NCI-H510A treated with DMSO at 0.1 percent for 48 hours (cell line): ENCODE measurements at regions not wholly inside any gene's neighbourhood (a gene's known extent, or its start where the extent isn't known, plus 50 kb on each side); places are given as distances from the start of the nearest gene placed in this dataset.

Source experiments
- DNase-seq: peaks from one replicate; lab custom pipeline; 2025; lab: John Stamatoyannopoulos, UW

DNA sequence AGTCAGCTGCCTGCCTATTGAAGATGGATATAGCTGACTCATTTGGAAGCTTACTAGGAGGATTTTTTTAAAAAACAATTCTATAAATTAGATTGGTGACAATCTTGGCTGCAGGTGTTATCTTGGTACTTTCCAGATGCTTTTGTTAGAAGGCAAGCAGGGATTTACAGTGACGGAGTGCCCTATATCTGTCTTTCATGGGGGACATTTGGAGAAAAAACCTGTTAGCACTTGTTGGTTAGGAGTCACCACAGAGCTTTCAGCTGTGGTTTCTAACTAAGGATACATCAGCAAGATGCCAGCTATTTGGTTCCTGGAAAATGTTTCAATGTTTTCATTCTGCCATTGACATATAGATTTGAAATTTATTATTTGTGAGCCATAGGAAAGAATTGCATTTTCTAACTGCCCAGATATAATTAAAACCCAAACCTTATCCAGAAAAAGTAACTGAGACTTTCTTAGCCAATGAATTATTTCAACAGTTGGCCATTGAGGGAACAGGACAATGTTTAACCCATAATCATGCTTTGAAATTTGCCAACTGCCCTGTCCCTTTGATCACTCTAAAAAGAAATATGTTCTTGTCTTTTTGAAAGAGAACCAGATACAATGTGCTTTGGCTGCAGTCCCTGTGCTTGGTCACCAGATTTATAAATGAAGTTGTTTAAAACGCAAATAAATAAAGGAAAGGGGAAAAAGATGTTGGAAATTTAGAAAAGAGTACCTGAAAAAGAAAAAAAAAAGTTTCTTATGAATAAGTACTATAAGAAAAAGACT is 761.0 kb upstream of the CXADR start:
- DNase-seq: no peak

- DNase-seq: no peak
Measured at GRCh38 chr21:16752475-16752857, 760.4 kb upstream of the CXADR start.

GRCh38 chr21:16755061-16755460 is 757.8 kb upstream of the CXADR start:
- DNase-seq: no peak

GRCh38 chr21:16767201-16767600 is 745.6 kb upstream of the CXADR start:
- no peak for DNase-seq

DNA sequence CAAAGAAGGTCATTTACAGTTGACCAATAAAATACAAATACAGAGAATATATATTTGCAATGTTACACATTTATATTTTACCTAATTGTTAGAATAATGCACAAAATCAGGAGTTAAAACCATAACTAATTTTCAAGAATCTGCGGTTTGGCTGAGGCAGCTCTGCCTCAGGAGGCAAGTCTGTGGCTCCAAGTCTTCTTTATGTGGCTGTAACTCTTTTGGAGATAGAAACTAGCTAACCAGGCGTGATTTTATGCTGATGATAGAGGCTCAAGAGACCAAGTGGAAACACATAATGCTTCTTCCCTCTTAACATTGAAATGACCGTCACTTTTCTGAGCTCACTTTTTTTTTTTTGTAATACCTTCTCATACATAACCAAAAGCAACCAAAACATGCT is 744.7 kb upstream of the CXADR start:
- DNase-seq: no peak

- DNase-seq: no peak
Measured at GRCh38 chr21:16770266-16770665, 742.6 kb upstream of the CXADR start.

- no peak for DNase-seq
Measured at GRCh38 chr21:16773206-16773605, 739.6 kb upstream of the CXADR start.

GRCh38 chr21:16775076-16775475 is 737.8 kb upstream of the CXADR start:
- DNase-seq: no peak

DNA sequence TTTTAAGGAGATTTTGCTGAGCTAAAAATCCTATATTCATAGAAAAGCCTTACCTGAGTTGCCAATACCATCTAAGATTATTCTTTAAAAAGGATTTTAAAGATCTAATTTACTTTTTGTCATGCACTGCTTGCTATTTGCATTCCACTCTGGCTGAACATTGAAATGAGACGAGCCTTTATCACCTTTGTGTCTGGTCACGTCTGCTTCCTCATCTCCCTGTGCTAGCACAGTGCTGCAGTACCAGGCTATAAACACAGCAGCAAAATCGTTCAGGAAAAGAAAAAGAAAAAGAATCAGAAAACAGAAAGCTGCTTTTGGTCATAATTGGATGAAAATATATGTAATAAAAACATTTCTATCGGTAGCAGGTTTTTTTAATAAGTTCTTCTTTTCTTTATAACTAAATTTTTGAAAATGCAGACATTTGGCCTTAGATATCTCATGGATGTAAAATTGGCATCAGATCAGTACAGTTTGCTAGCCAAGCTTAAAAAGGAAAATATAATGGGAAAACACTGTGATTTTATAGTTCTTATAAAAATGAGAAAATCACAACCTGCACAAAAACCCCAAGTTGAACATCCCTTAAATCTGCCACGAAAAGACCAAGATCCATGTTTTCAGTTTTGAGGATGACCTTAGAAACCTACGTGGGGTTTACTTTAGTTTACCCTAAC is 735.7 kb upstream of the CXADR start:
- no peak for DNase-seq

- no peak for DNase-seq
Measured at GRCh38 chr21:16788584-16788983, 724.3 kb upstream of the CXADR start.

DNA sequence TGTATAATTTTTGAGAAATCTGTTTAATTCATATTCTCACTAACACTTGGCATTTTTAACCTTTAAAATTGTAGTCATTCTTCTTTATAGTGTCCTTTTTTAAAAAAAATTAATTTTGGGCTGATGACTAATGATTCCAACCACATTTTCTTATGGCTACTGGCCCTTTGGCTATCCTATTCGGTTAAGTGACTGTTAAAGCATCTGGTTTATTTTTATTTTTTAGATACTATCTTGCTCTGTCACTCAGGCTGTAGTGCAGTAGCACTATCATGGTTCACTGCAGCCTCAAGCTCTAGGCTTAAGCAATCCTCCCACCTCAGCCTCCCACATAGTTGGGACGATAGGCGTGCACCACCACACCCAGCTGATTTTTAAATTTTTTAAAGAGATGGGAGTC is 723.2 kb upstream of the CXADR start:
- no peak for DNase-seq

DNA sequence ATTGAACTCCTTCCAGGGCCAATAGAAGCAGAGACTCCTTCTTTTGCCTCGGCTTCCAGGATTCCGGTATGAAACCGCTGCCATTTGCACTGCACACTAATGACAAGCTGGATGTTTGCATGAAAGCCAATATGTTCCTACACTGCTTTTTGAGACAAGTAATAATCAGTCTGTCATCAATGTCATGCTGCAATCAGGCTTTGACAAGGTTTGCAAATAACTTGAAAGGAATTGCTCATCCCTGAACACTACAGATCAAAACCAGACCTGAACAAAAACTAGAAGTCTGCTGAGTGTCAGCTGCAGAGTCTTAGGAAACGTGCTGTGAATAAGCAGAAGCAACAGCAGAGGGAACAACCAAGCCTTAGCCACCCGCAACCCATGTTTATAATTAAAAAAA is 720.7 kb upstream of the CXADR start:
- no peak for DNase-seq

GRCh38 chr21:16794950-16795349 is 717.9 kb upstream of the CXADR start:
- no peak for DNase-seq

DNA sequence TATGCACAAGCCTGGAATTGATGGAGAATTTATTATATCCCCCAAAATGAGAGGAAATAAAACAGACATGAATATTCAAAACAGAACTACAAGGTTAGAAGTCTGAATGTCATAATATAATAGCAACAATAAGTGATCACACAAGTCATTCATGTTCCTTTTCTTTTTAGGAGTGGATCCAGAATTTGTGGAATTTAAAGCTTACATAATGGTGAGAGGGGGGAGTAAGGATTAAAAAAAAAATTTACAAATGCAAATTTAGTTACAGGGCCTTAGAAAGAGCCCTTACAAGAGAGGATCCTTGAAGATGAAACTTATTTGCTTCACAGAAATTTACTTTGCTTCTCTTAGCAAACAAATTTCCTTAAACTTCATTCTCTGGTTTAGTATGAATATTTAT is 716.1 kb upstream of the CXADR start:
- DNase-seq: no peak

DNA sequence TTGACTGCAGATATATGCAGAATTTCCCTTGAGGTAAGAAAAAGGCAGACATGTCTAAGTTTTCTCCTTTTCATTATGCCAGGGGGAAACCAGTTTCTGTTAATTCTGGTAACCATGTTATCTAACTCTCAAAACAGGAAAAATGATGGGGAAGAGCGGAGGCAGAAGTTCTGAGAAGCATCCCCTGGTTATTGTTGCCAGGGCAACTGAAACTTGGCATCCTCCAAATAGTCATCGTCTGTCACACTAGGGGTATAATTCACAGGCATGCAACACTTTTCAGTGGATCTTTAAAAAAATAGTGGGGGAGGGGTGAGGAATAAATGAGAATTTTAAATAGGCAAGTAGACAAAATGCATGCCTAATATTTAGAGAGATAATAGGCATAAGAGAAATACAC is 715.3 kb upstream of the CXADR start:
- no peak for DNase-seq

GRCh38 chr21:16797966-16798365 is 714.9 kb upstream of the CXADR start:
- no peak for DNase-seq

DNA sequence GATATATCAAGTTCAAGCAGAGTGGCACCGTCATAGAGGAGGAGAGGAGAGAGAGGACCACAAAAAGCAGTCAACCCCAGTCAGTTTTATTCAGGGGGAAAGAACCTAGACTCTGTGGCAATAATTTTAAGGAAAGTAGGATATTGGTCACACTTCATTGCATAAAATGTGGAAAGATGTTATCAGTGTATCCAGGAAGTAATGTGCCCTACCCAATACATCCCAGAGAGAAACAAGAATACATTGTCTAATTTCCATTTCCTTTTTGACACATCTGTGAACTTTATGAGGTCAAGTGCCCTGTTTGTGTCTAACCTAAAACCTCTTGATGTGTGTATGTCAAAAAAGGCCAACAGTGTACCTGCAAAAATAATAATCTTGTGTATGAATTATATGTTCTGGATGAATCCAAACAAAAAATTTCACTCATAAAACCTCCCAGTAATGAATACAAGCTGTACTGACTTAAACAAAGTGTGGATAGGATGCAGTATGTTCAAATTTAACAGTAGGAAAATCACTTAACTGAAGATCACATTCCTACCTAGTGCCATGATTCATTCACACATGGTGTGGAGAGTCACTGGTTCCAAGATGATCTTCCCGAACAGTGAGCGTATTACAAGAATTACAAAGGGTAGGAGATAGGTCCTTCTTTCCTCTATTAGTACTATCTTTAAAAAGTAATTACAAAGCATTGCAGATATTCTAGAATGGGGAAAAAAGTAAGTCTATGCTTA is 712.1 kb upstream of the CXADR start:
- DNase-seq: no peak

DNA sequence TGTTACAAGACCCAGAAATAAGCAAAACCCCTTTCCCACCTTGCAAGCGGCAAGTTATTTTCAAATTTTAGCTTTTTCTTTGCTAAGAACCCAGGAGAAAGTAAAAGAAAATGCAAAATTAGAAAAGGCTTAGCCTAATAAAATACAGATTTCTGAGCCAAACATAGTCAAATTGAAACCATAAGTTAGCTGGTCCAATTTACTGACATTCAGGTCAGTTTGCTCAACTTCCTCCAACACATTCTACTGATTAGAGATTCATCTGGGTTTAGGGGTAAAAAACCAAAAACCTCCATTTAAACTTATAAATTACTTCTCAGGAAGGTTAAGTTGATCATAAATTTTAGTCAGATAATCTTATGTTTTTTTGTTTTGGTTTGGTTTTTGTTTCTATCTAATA is 701.8 kb upstream of the CXADR start:
- no peak for DNase-seq

DNA sequence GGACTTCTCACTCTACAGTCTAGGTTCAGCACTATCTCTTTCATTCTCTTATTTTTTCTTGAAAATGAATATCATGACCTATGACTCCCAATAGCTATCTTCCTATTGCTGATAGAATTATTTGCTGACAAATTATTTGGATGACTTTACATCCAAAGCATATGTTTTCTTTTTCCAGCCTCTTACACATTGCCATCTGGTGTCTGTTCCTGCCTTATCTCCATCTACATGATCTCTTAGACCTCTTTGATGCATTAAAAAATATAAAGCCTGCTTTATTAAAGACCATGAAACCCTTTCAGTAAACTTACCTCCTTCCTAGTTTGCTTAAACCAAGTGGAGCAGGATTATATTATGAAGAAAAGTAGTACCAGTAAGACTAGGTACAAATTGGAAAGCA is 700.9 kb upstream of the CXADR start:
- no peak for DNase-seq

GRCh38 chr21:16815243-16815642 is 697.6 kb upstream of the CXADR start:
- no peak for DNase-seq

GRCh38 chr21:16821588-16821987 is 691.3 kb upstream of the CXADR start:
- DNase-seq: no peak

GRCh38 chr21:16829532-16829931 is 683.3 kb upstream of the CXADR start:
- no peak for DNase-seq

DNA sequence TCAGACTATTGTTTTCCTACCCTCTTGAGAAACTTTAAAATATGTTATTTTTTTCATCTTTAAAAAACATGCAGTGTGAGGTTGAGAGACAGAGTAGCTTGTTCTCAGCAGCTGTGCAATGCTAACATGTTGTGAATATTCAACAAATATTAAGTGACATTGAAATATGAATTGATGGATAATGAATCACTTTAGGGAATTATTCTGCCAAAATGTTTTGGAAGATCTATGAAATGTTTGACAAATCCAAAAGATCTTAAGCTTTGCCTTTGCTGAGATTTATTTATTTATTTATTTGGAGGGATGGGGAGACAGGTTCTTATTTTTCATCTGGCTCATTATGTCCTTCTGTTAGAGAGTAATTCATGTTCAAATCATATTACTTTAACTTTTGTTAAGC is 680.1 kb upstream of the CXADR start:
- DNase-seq: no peak
